Natural killer cell (primary cell): ENCODE measurements at regions not wholly inside any gene's neighbourhood (a gene's known extent, or its start where the extent isn't known, plus 50 kb on each side); places are given as distances from the start of the nearest gene placed in this dataset.

Source experiments
- ATAC-seq, 3 donors: fragments of 150-1000 bp in 2 of 3; fragments of 200-7000 bp in 1 of 3; cut with Tn5 transposase; 1 replicate in 1 of 3; 2 replicates in 2 of 3; pipeline ENCODE4 v1.10.0; 2021; ENCODE audit warnings: mild to moderate bottlenecking in 2 of 3, moderate library complexity in 2 of 3
- DNase-seq, 2 donors: peaks; one replicate each; pipeline versions ENCODE4 v3.0.0 to v3.0.0-alpha.2; 2013 to 2021; ENCODE audit warnings: mixed read lengths in 1 of 2
- H3K27ac ChIP-seq: one replicate; pipeline ENCODE4 v1.5.1; 2013; ENCODE audit warnings: mild to moderate bottlenecking, low read length
- H3K27me3 ChIP-seq: one replicate; pipeline ENCODE4 v1.6.1; 2013; ENCODE audit warnings: low read length; ENCODE audit not compliant: control insufficient read depth, insufficient read depth
- H3K36me3 ChIP-seq: one replicate; pipeline ENCODE4 v1.6.1; 2013; ENCODE audit warnings: low read length; ENCODE audit not compliant: control insufficient read depth, insufficient read depth
- H3K4me1 ChIP-seq: one replicate; pipeline ENCODE4 v1.6.1; 2013; ENCODE audit warnings: low read length; ENCODE audit not compliant: control insufficient read depth, insufficient read depth
- H3K4me3 ChIP-seq: one replicate; pipeline ENCODE4 v1.5.1; 2013; ENCODE audit warnings: low read length
- H3K9me3 ChIP-seq: one replicate; pipeline ENCODE4 v1.6.1; 2013; ENCODE audit warnings: low read length; ENCODE audit not compliant: control insufficient read depth, insufficient read depth
- H3K27ac Mint-ChIP-seq, 2 donors: one replicate each; pipeline ENCODE4 v1.8.0; 2022; ENCODE audit warnings: mild to moderate bottlenecking in 2 of 2, mixed read lengths in 2 of 2, moderate library complexity in 1 of 2
- H3K27me3 Mint-ChIP-seq, 2 donors: one replicate each; pipeline ENCODE4 v1.8.0; 2022; ENCODE audit warnings: low read depth in 2 of 2, mixed read lengths in 2 of 2
- H3K36me3 Mint-ChIP-seq: one replicate; pipeline ENCODE4 v1.8.0; 2022; ENCODE audit warnings: mixed read lengths
- H3K4me1 Mint-ChIP-seq, 2 donors: one replicate each; pipeline ENCODE4 v1.8.0; 2022; ENCODE audit warnings: mixed read lengths in 2 of 2
- H3K4me3 Mint-ChIP-seq: one replicate; pipeline ENCODE4 v1.8.0; 2022; ENCODE audit warnings: mild to moderate bottlenecking, moderate library complexity, mixed read lengths
- H3K9me3 Mint-ChIP-seq, 2 donors: one replicate each; pipeline ENCODE4 v1.8.0; 2022; ENCODE audit warnings: mixed read lengths in 2 of 2
- CTCF ChIP-seq: fragments of 200-600 bp; IDR thresholded peaks from one replicate; pipeline ENCODE4 v1.8.0; 2022; ENCODE audit warnings: antibody characterized with exemption
- WGBS: methylation state at CpG from one replicate; pipeline ENCODE4 v1.1.7; 2013; ENCODE audit warnings: missing lambda C conversion rate; ENCODE audit not compliant: insufficient coverage; 5-methylcytosine and 5-hydroxymethylcytosine counted together
- intact Hi-C: fragments of 100-400 bp; cut with micrococcal nuclease; formaldehyde crosslinking; loops from one replicate; pipeline ENCODE4 v1.14.2; 2022

GRCh38 chr17:71376933-71377332 is 743.9 kb upstream of the SOX9 start:
- DNase-seq: no peak
- no peak for TF ChIP-seq CTCF
- Histone ChIP-seq H3K4me3 (no peak overlapping the region), H3K4me1 (no peaks in the 10 kb centered on the region), H3K9me3 (no peaks in the 10 kb centered on the region), H3K27me3 (no peaks in the 10 kb centered on the region), H3K36me3 (no peaks in the 10 kb centered on the region), H3K27ac (no peak overlapping the region)
- no peak for ATAC-seq
- intact Hi-C loops: loop anchor here (10.0 kb wide), 1 partner anchor 78 kb away; no protein-coding TSS in a partner anchor
- Mint-ChIP-seq H3K36me3 (no peaks in the 10 kb centered on the region), H3K27ac (no peak overlapping the region), H3K27me3 (no peaks in the 10 kb centered on the region), H3K9me3 (peaks cover 15 to 16% of the 10 kb centered on the region in 2 donors), H3K4me3 (no peak overlapping the region), H3K4me1 (no peaks in the 10 kb centered on the region)
- 63% methylated on average over 5 of the region's 6 CpGs for WGBS

GRCh38 chr17:71378036-71378435 is 742.8 kb upstream of the SOX9 start:
- peaks cover 13 to 18% of the 10 kb centered on the region in 2 donors for H3K9me3 Mint-ChIP-seq
- Histone ChIP-seq H3K27me3 (no peaks in the 10 kb centered on the region), H3K36me3 (no peaks in the 10 kb centered on the region), H3K4me3 (no peak overlapping the region), H3K4me1 (no peaks in the 10 kb centered on the region), H3K27ac (no peak overlapping the region), H3K9me3 (no peaks in the 10 kb centered on the region)
- H3K36me3 Mint-ChIP-seq: no peaks in the 10 kb centered on the region
- no peaks in the 10 kb centered on the region for H3K27me3 Mint-ChIP-seq
- H3K4me1 Mint-ChIP-seq: no peaks in the 10 kb centered on the region
- WGBS: 96% methylated on average over 7 of the region's 9 CpGs
- intact Hi-C loops: loop anchor here (10.0 kb wide), 1 partner anchor 77 kb away; no protein-coding TSS in a partner anchor
- no peak for TF ChIP-seq CTCF
- H3K4me3 Mint-ChIP-seq: no peak overlapping the region
- DNase-seq: no peak
- no peak overlapping the region for H3K27ac Mint-ChIP-seq
- ATAC-seq: no peak

GRCh38 chr17:71378741-71379140 is 742.1 kb upstream of the SOX9 start:
- Histone ChIP-seq H3K27ac (no peak overlapping the region), H3K27me3 (no peaks in the 10 kb centered on the region), H3K4me1 (no peaks in the 10 kb centered on the region), H3K9me3 (no peaks in the 10 kb centered on the region), H3K36me3 (no peaks in the 10 kb centered on the region), H3K4me3 (no peak overlapping the region)
- Mint-ChIP-seq H3K27me3 (no peaks in the 10 kb centered on the region), H3K36me3 (no peaks in the 10 kb centered on the region), H3K27ac (no peak overlapping the region), H3K4me3 (no peak overlapping the region), H3K4me1 (no peaks in the 10 kb centered on the region), H3K9me3 (peaks cover 16 to 18% of the 10 kb centered on the region in 2 donors)
- intact Hi-C loops: loop anchor here (10.0 kb wide), 1 partner anchor 76 kb away; no protein-coding TSS in a partner anchor
- no peak for ATAC-seq
- no peak for TF ChIP-seq CTCF
- WGBS: 86% methylated on average over 3 of the region's 3 CpGs
- DNase-seq: no peak

- peaks cover 16 to 18% of the 10 kb centered on the region in 2 donors for H3K9me3 Mint-ChIP-seq
- Histone ChIP-seq H3K4me1 (no peaks in the 10 kb centered on the region), H3K27ac (no peak overlapping the region), H3K4me3 (no peak overlapping the region), H3K27me3 (no peaks in the 10 kb centered on the region), H3K36me3 (no peaks in the 10 kb centered on the region), H3K9me3 (no peaks in the 10 kb centered on the region)
- ATAC-seq: no peak
- H3K36me3 Mint-ChIP-seq: no peaks in the 10 kb centered on the region
- no peak overlapping the region for H3K4me3 Mint-ChIP-seq
- no peak overlapping the region for H3K27ac Mint-ChIP-seq
- no peak for TF ChIP-seq CTCF
- no peaks in the 10 kb centered on the region for H3K27me3 Mint-ChIP-seq
- no peak for DNase-seq
- no peaks in the 10 kb centered on the region for H3K4me1 Mint-ChIP-seq
- intact Hi-C loops: loop anchor here (10.0 kb wide), 1 partner anchor 75 kb away; no protein-coding TSS in a partner anchor
These were observed 741.3 kb upstream of the SOX9 start for GRCh38 chr17:71379512-71379911.
